ENCODE measurements at regions not wholly inside any gene's neighbourhood (a gene's known extent, or its start where the extent isn't known, plus 50 kb on each side); places are given as distances from the start of the nearest gene placed in this dataset.

GRCh38 chr4:41465146-41465761, 72.7 kb upstream of the LIMCH1 start:
- DNase-seq: no peak

GRCh38 chr4:41466249-41466648, 71.7 kb upstream of the LIMCH1 start:
- no peak for DNase-seq

DNA sequence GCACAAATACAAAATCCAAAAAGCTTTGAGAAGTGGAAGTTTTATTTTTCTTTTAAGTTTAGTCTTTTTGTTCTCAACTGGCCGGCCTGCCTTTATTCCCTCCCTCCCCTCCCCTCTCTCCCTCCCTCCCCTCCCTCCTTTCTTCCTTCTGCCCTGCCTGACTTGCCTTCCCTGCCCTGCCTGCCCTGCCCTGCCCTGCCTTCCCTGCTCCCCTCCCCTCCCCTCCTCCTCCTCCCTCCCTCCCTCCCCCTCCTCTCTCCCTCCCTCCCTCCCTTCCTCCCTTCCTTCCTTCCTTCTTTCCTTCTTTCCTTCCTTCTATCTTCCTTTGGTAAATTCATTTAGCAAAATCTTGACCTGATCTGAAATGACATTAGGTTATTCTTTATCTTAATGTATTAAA, 69.8 kb upstream of the LIMCH1 start:
- no peak for DNase-seq

DNA sequence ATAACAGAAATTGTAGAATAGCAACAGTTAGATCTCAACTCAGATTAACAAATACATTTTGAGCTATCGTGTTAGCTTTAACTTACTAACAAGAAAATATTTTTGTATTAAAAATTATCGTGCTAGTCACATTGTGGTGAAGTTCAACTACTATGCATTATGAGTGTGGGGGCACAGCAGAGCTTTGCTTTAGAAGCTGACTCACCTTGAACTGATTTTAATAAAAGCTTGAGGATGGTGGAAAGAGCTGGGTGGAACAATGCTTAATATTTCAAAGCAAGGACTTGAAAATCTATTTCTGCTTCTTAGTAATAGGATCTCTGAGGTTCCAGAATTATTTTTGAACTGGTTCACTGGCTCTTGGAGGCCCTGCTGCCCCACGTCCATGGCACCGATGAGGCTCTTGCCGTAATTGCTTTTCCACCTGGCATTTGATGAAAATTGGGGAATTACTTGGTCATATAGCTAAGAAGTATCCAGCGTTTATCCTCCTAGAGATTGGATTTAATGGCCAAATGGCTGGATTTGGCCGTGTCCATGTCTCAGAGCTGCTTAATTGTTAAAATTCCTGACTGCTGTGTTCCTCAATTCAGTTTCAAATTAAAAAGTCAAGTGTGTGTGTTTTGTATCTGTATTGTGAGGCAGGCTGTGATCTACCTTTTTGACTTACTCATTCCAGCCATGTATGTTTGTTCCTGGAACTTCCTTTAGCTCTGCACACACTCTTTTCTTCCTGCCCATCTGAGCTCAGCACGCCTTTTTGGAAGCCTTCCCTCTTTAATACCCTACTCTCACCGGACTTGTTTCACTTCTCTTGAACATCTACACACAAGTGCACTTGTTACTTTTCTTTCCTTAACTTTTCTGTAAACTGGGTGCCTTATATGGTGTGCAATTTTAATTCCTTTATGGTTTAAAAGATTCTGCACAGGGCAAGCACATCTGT, 66.6 kb upstream of the LIMCH1 start:
- no peak for DNase-seq

- DNase-seq: no peak
Observed at GRCh38 chr4:41472081-41472480, 65.9 kb upstream of the LIMCH1 start.

- no peak for DNase-seq
Observed at GRCh38 chr4:41473176-41473575, 64.8 kb upstream of the LIMCH1 start.

DNA sequence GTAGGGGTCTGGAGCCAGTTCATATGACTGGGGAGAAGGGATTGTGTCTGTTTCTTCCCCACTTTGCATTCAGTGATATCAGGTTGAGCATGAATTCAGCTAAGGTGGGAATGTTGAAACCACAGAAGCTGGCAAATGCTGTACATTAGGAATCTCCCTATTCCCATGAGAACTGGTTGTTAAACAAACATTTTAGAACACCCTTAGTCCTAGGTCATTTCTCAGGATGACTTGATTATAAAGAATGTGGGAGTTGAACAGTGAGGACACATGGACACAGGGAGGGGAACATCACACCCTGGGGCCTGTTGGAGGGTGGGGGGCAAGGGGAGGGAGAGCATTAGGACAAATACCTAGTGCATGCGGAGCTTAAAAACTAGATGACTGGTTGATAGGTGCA, 62.6 kb upstream of the LIMCH1 start:
- no peak for DNase-seq

GRCh38 chr4:41476310-41476885, 61.6 kb upstream of the LIMCH1 start:
- DNase-seq: no peak

GRCh38 chr4:41477181-41477905, 60.6 kb upstream of the LIMCH1 start:
- no peak for DNase-seq

DNA sequence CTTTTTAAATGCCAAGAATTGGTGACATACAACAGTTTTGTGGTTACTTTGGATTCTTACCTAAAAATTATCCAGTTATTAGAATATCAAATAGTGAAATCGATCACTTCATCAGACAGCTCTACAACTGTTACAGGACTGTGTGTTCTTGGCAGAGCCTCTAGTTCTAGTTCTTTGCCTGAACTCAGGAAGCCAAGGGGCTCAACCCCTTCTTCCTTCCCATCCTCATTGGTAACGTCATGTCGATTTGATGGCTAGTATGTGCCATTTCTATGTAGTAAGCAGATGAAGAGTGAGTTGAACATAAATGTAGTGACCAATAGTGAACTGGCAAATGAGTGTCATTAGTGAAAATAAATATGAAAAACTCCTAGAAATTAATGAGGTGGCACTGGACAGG, 59.4 kb upstream of the LIMCH1 start:
- no peak for DNase-seq

DNA sequence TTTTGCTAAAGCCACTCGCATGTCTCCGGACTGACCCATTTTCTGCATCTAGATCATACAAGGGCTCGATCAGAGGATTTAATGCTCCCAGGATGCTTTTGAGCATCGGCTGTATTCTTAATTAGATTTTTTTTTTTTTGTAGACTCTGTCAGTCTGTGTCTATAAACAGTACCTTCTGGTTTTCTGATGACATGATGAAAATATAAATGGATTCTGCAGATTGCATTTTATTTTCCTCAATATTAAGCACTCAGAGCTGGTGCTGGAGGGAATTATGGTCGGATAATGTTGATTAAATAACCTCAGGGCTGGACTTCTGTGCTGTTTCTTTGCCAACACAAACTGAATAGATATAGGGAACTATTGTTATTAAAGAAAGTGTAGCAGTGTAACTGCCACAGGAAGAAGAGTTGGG, 57.1 kb upstream of the LIMCH1 start:
- no peak for DNase-seq

GRCh38 chr4:41483771-41484170, 54.2 kb upstream of the LIMCH1 start:
- no peak for DNase-seq

DNA sequence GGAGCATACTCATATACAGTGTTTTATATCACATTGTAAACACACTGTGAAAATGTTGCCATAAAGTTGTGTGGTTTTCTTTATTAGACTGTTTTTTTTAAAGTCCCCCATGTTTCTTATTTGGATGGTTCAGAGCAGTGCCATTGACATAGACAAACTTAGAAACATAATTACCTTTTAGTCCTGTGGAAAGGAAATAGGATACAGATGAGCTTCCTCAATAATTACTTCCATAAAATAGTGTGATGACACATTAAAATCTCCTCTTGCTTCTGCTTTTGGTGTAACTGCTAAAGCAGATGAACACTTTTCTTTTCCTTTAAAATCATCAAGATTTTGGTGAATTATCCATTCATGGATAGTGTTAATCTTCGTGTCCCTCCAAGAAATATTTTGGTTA, 52.9 kb upstream of the LIMCH1 start:
- peak in 2 of 4 experiments; percentile 57 to 58 for DNase-seq

GRCh38 chr4:41487868-41488440, 50.0 kb upstream of the LIMCH1 start:
- DNase-seq: no peak
